KBM-7 (cell line): ENCODE measurements at regions not wholly inside any gene's neighbourhood (a gene's known extent, or its start where the extent isn't known, plus 50 kb on each side); places are given as distances from the start of the nearest gene placed in this dataset.
A peak's percentile ranks its signal among the peaks of the same experiment; 100 is the strongest.

ENCODE experiments used
- DNase-seq: peaks from one replicate; pipeline ENCODE4 v3.0.0-alpha.2; 2015
- in situ Hi-C: fragments of 300-500 bp; cut with MboI; formaldehyde crosslinking; loops from 2 replicates; pipeline ENCODE4 v1.14.3; 2020; ENCODE audit warnings: low sequenced_read_pairs, low pct_unique_long_range_greater_than_20kb, mixed read lengths

- in situ Hi-C loops, result no loop called here
- DNase-seq, result peak; percentile 44
Measured at GRCh38 chr11:88231894-88232482, 56.7 kb upstream of the RAB38 start.

GRCh38 chr11:88229303-88229702 is 54.1 kb upstream of the RAB38 start:
- in situ Hi-C loops, result no loop called here
- DNase-seq, result no peak
